Smooth muscle cell (in vitro differentiated cells): ENCODE measurements at regions not wholly inside any gene's neighbourhood (a gene's known extent, or its start where the extent isn't known, plus 50 kb on each side); places are given as distances from the start of the nearest gene placed in this dataset.

Source experiments
- DNase-seq: peaks from one replicate; lab custom pipeline; 2025; ENCODE audit not compliant: unreplicated experiment; lab: John Stamatoyannopoulos, UW
- H2AFZ ChIP-seq: fragments of 200-600 bp; sonication (generic); 2 replicates; pipeline ENCODE4 v1.6.0; 2016; ENCODE audit warnings: antibody characterized with exemption, low read depth, mild to moderate bottlenecking
- H3F3A ChIP-seq: fragments of 200-600 bp; sonication (generic); 2 replicates; pipeline ENCODE4 v1.6.0; 2017; ENCODE audit warnings: antibody characterized with exemption, low read depth
- H3K27ac ChIP-seq: fragments of 200-600 bp; sonication (generic); 2 replicates; pipeline ENCODE4 v1.5.1; 2016; ENCODE audit warnings: low read depth, mild to moderate bottlenecking
- H3K27me3 ChIP-seq: fragments of 200-600 bp; sonication (generic); 2 replicates; pipeline ENCODE4 v1.6.1; 2016; ENCODE audit warnings: low read depth, mild to moderate bottlenecking
- H3K36me3 ChIP-seq: fragments of 200-600 bp; sonication (generic); 2 replicates; pipeline ENCODE4 v1.5.1; 2016; ENCODE audit warnings: low read depth
- H3K4me1 ChIP-seq: fragments of 200-600 bp; sonication (generic); 2 replicates; pipeline ENCODE4 v1.5.1; 2016; ENCODE audit warnings: low read depth
- H3K4me2 ChIP-seq: fragments of 200-600 bp; sonication (generic); 2 replicates; pipeline ENCODE4 v1.6.0; 2016; ENCODE audit warnings: mild to moderate bottlenecking
- H3K4me3 ChIP-seq: fragments of 200-600 bp; sonication (generic); 2 replicates; pipeline ENCODE4 v1.5.1; 2016; ENCODE audit warnings: mild to moderate bottlenecking
- H3K79me2 ChIP-seq: fragments of 200-600 bp; sonication (generic); 2 replicates; pipeline ENCODE4 v1.6.0; 2016; ENCODE audit warnings: low read depth, mild to moderate bottlenecking
- H3K9ac ChIP-seq: fragments of 200-600 bp; sonication (generic); 2 replicates; pipeline ENCODE4 v1.6.0; 2016; ENCODE audit warnings: low read depth
- H3K9me3 ChIP-seq: fragments of 200-600 bp; sonication (generic); replicated peaks from 2 replicates; pipeline ENCODE4 v1.5.1; 2016; ENCODE audit warnings: low read depth
- H4K20me1 ChIP-seq: fragments of 200-600 bp; sonication (generic); 2 replicates; pipeline ENCODE4 v1.6.0; 2016; ENCODE audit warnings: low read depth
- WGBS: methylation state at CpG from one replicate; pipeline ENCODE4 v1.1.7; 2016; ENCODE audit warnings: low lambda C conversion rate; 5-methylcytosine and 5-hydroxymethylcytosine counted together
- TF ChIP-seq, protein P1 (sequence below): fragments of 200-600 bp; sonication (generic); IDR thresholded peaks from 2 replicates; pipeline ENCODE4 v1.5.1; 2017; ENCODE audit warnings: borderline replicate concordance, mild to moderate bottlenecking, antibody characterized with exemption; ENCODE audit not compliant: insufficient read depth, poor library complexity, severe bottlenecking

- DNase-seq: no peak
- 93% methylated on average over 2 of the region's 2 CpGs for WGBS
These were observed 261.3 kb upstream of the MEOX2 start for GRCh38 chr7:15947754-15948153.

DNA sequence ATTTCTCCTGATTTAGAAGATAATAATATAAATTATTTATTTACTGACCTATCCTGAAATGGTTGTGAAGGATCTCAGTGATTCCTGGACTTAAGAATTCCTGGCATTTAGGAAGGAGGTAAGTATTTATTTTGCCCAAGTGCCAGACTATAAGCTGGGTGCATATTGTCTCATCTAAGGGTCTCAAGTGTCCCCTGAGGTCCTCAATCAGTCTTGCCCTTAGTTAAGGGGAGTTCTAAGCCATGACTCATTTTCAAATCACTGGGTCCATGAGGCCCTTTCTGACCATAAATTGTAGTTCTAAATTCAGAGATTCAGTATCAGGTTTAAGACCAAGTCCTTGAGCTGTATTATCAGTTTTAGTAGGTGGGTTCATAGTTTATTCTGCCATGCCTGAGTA, 251.6 kb upstream of the MEOX2 start:
- Histone ChIP-seq H3K79me2 (no peaks in the 10 kb centered on the region), H3K9me3 (no peaks in the 10 kb centered on the region), H3K9ac (no peak overlapping the region), H2AFZ (no peak overlapping the region), H3K27me3 (no peaks in the 10 kb centered on the region), H3K4me3 (no peak overlapping the region), H3K4me2 (no peak overlapping the region), H3K36me3 (no peaks in the 10 kb centered on the region), H3F3A (no peaks in the 10 kb centered on the region), H4K20me1 (no peaks in the 10 kb centered on the region), H3K4me1 (no peaks in the 10 kb centered on the region), H3K27ac (no peak overlapping the region)
- TF ChIP-seq, protein P1, sequence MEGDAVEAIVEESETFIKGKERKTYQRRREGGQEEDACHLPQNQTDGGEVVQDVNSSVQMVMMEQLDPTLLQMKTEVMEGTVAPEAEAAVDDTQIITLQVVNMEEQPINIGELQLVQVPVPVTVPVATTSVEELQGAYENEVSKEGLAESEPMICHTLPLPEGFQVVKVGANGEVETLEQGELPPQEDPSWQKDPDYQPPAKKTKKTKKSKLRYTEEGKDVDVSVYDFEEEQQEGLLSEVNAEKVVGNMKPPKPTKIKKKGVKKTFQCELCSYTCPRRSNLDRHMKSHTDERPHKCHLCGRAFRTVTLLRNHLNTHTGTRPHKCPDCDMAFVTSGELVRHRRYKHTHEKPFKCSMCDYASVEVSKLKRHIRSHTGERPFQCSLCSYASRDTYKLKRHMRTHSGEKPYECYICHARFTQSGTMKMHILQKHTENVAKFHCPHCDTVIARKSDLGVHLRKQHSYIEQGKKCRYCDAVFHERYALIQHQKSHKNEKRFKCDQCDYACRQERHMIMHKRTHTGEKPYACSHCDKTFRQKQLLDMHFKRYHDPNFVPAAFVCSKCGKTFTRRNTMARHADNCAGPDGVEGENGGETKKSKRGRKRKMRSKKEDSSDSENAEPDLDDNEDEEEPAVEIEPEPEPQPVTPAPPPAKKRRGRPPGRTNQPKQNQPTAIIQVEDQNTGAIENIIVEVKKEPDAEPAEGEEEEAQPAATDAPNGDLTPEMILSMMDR: no peak
- DNase-seq: no peak

More at GRCh38 chr7:15947754-15948153, 261.3 kb upstream of the MEOX2 start:
- Histone ChIP-seq H4K20me1 (no peaks in the 10 kb centered on the region), H3K4me2 (no peak overlapping the region), H3K27me3 (no peaks in the 10 kb centered on the region), H3F3A (no peaks in the 10 kb centered on the region), H3K9ac (no peak overlapping the region), H3K27ac (no peak overlapping the region), H2AFZ (no peak overlapping the region), H3K36me3 (no peaks in the 10 kb centered on the region), H3K4me1 (no peaks in the 10 kb centered on the region), H3K4me3 (no peak overlapping the region), H3K79me2 (no peaks in the 10 kb centered on the region), H3K9me3 (no peaks in the 10 kb centered on the region)
- TF ChIP-seq, protein P1: no peak

DNA sequence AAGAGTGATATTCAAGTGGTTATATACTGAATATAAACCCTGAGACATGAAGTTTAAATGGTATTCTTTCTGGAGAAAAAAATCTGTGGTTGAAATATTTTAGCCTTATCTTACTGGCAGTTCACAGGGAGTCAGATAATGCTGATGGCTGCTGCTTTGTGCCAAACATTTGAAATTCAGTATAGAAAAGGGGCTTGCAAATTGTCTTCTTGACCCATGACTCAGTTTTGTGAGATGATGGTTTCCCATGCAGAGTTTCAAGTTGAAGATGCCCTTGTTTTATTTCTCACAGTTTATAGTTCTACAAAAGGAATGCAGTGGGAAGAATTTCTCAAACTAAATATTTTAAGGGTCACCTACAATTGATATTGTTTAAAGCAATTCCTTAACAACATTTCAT, 251.1 kb upstream of the MEOX2 start:
- H3K4me1 ChIP-seq: no peaks in the 10 kb centered on the region
- no peak overlapping the region for H3K27ac ChIP-seq
- H3K4me2 ChIP-seq: no peak overlapping the region
- H3K27me3 ChIP-seq: no peaks in the 10 kb centered on the region
- H3F3A ChIP-seq: no peaks in the 10 kb centered on the region
- no peak overlapping the region for H3K4me3 ChIP-seq
- TF ChIP-seq, protein P1: no peak
- no peak overlapping the region for H2AFZ ChIP-seq
- H3K36me3 ChIP-seq: no peaks in the 10 kb centered on the region
- H4K20me1 ChIP-seq: no peaks in the 10 kb centered on the region
- no peaks in the 10 kb centered on the region for H3K79me2 ChIP-seq
- no peak overlapping the region for H3K9ac ChIP-seq
- no peaks in the 10 kb centered on the region for H3K9me3 ChIP-seq
- DNase-seq: no peak

GRCh38 chr7:15936991-15937390, 250.5 kb upstream of the MEOX2 start:
- H3K4me1 ChIP-seq: no peaks in the 10 kb centered on the region
- no peak for DNase-seq
- no peak overlapping the region for H3K4me2 ChIP-seq
- no peaks in the 10 kb centered on the region for H3K27me3 ChIP-seq
- no peaks in the 10 kb centered on the region for H3K9me3 ChIP-seq
- no peaks in the 10 kb centered on the region for H4K20me1 ChIP-seq
- WGBS: 97% methylated on average over 2 of the region's 2 CpGs
- H3F3A ChIP-seq: no peaks in the 10 kb centered on the region
- H2AFZ ChIP-seq: no peak overlapping the region
- H3K36me3 ChIP-seq: no peaks in the 10 kb centered on the region
- no peak overlapping the region for H3K9ac ChIP-seq
- TF ChIP-seq, protein P1: no peak
- no peaks in the 10 kb centered on the region for H3K79me2 ChIP-seq
- H3K4me3 ChIP-seq: no peak overlapping the region
- no peak overlapping the region for H3K27ac ChIP-seq
